Naive thymus-derived CD4-positive, alpha-beta T cell (primary cell): ENCODE measurements at regions not wholly inside any gene's neighbourhood (a gene's known extent, or its start where the extent isn't known, plus 50 kb on each side); places are given as distances from the start of the nearest gene placed in this dataset.

Source experiments
- ATAC-seq: fragments of 150-1000 bp; cut with Tn5 transposase; 2 replicates; pipeline ENCODE4 v1.10.0; 2021; ENCODE audit warnings: mild to moderate bottlenecking, moderate library complexity
- CTCF ChIA-PET: fragments of 350-600 bp; sonication (Branson Sonifier 250); formaldehyde crosslinking; loops from one replicate; lab custom pipeline; 2021; ENCODE audit warnings: antibody characterized with exemption; lab: Charles Lee
- POLR2A ChIA-PET: fragments of 350-600 bp; sonication (Branson Sonifier 250); formaldehyde crosslinking; loops from one replicate; lab custom pipeline; 2021; ENCODE audit warnings: antibody characterized with exemption, inconsistent platforms; lab: Charles Lee
- DNase-seq, 9 donors: peaks; one replicate each; pipeline versions ENCODE4 v3.0.0 to v3.0.0-alpha.2; 2020 to 2022; ENCODE audit warnings: mixed read lengths in 1 of 9
- H3K27ac ChIP-seq: one replicate; pipeline ENCODE4 v1.7.0; 2013; ENCODE audit warnings: mild to moderate bottlenecking, low read depth, low read length, moderate library complexity
- H3K27me3 ChIP-seq, 2 donors: one replicate each; pipeline ENCODE4 v1.7.0; 2013; ENCODE audit warnings: low read length in 2 of 2, mild to moderate bottlenecking in 2 of 2, moderate library complexity in 2 of 2; ENCODE audit not compliant: control insufficient read depth in 2 of 2, insufficient read depth in 2 of 2
- H3K36me3 ChIP-seq, 3 experiments: 1 replicate in 2 of 3; 2 replicates in 1 of 3; pipeline ENCODE4 v1.7.0; 2013; ENCODE audit warnings: low read length in 3 of 3, mild to moderate bottlenecking in 3 of 3, moderate library complexity in 1 of 3; ENCODE audit not compliant: insufficient read depth in 3 of 3, control insufficient read depth in 2 of 3
- H3K4me1 ChIP-seq, 2 donors: one replicate each; pipeline ENCODE4 v1.7.0; 2013; ENCODE audit warnings: low read length in 2 of 2, mild to moderate bottlenecking in 2 of 2, moderate library complexity in 1 of 2; ENCODE audit not compliant: control insufficient read depth in 2 of 2, insufficient read depth in 2 of 2
- H3K4me3 ChIP-seq: 2 replicates; pipeline ENCODE4 v1.7.0; 2013; ENCODE audit warnings: mild to moderate bottlenecking, low read length
- H3K9me3 ChIP-seq, 3 experiments: 1 replicate in 2 of 3; 2 replicates in 1 of 3; pipeline ENCODE4 v1.7.0; 2013; ENCODE audit warnings: low read length in 3 of 3; ENCODE audit not compliant: control insufficient read depth in 2 of 3
- H3K27ac Mint-ChIP-seq, 9 donors: one replicate each; pipeline ENCODE4 v1.8.0; 2020 to 2022; ENCODE audit warnings: mixed read lengths in 9 of 9, mild to moderate bottlenecking in 8 of 9, moderate library complexity in 5 of 9, inconsistent platforms in 2 of 9
- H3K27me3 Mint-ChIP-seq, 5 donors: one replicate each; pipeline ENCODE4 v1.8.0; 2021 to 2022; ENCODE audit warnings: mixed read lengths in 5 of 5, mild to moderate bottlenecking in 1 of 5
- H3K36me3 Mint-ChIP-seq, 5 donors: one replicate each; pipeline ENCODE4 v1.8.0; 2020 to 2022; ENCODE audit warnings: mixed read lengths in 5 of 5, mild to moderate bottlenecking in 3 of 5, inconsistent platforms in 1 of 5
- H3K4me1 Mint-ChIP-seq, 7 donors: one replicate each; pipeline ENCODE4 v1.8.0; 2020 to 2022; ENCODE audit warnings: mixed read lengths in 7 of 7, mild to moderate bottlenecking in 3 of 7, inconsistent platforms in 1 of 7
- H3K4me3 Mint-ChIP-seq, 10 donors: one replicate each; pipeline ENCODE4 v1.8.0; 2020 to 2022; ENCODE audit warnings: mild to moderate bottlenecking in 10 of 10, mixed read lengths in 10 of 10, moderate library complexity in 6 of 10, inconsistent platforms in 2 of 10
- H3K9me3 Mint-ChIP-seq, 11 donors: one replicate each; pipeline ENCODE4 v1.8.0; 2020 to 2022; ENCODE audit warnings: mixed read lengths in 11 of 11, mild to moderate bottlenecking in 4 of 11, inconsistent platforms in 1 of 11, moderate library complexity in 1 of 11
- intact Hi-C, 2 donors: fragments of 100-400 bp; cut with micrococcal nuclease; formaldehyde crosslinking; loops; one replicate each; pipeline ENCODE4 v1.15.1; 2023

- ChIA-PET POLR2A (no interaction called here), CTCF (no interaction called here)
- H3K9me3 ChIP-seq: peaks cover 0 to 4% (median 0%) of the 10 kb centered on the region in 3 experiments
- peaks cover 0 to 3% (median 0%) of the 10 kb centered on the region in 7 donors for H3K4me1 Mint-ChIP-seq
- no peak for DNase-seq
- H3K9me3 Mint-ChIP-seq: peaks cover 5 to 38% (median 17%) of the 10 kb centered on the region in 11 donors
- no peaks in the 10 kb centered on the region for H3K36me3 Mint-ChIP-seq
- ATAC-seq: no peak
- H3K27ac ChIP-seq: no peak overlapping the region
- intact Hi-C loops: no loop called here
- H3K36me3 ChIP-seq: no peaks in the 10 kb centered on the region
- H3K27me3 ChIP-seq: no peaks in the 10 kb centered on the region
- no peak overlapping the region for H3K27ac Mint-ChIP-seq
- no peaks in the 10 kb centered on the region for H3K4me1 ChIP-seq
- no peak overlapping the region for H3K4me3 Mint-ChIP-seq
- no peaks in the 10 kb centered on the region for H3K27me3 Mint-ChIP-seq
- no peak overlapping the region for H3K4me3 ChIP-seq
Observed at GRCh38 chr4:186891859-186892486, 168.3 kb upstream of the FAT1 start.

- H3K4me1 Mint-ChIP-seq: no peaks in the 10 kb centered on the region
- H3K4me3 Mint-ChIP-seq: no peak overlapping the region
- no peaks in the 10 kb centered on the region for H3K36me3 Mint-ChIP-seq
- no peak for ATAC-seq
- Histone ChIP-seq H3K9me3 (no peaks in the 10 kb centered on the region), H3K36me3 (no peaks in the 10 kb centered on the region), H3K27me3 (no peaks in the 10 kb centered on the region), H3K27ac (no peak overlapping the region), H3K4me3 (no peak overlapping the region), H3K4me1 (no peaks in the 10 kb centered on the region)
- ChIA-PET POLR2A (no interaction called here), CTCF (interaction anchor here (0.6 kb wide), 1 partner anchor 149 kb away, joined by 3 read pairs; no protein-coding TSS in a partner anchor)
- intact Hi-C loops: no loop called here
- H3K27me3 Mint-ChIP-seq: no peaks in the 10 kb centered on the region
- no peak overlapping the region for H3K27ac Mint-ChIP-seq
- H3K9me3 Mint-ChIP-seq: peaks cover 5 to 26% (median 19%) of the 10 kb centered on the region in 11 donors
- DNase-seq: no peak
Observed at GRCh38 chr4:186898367-186898766, 174.7 kb upstream of the FAT1 start.

GRCh38 chr4:186900232-186900900 lies 176.7 kb upstream of the FAT1 start:
- Histone ChIP-seq H3K36me3 (no peaks in the 10 kb centered on the region), H3K27ac (no peak overlapping the region), H3K9me3 (no peaks in the 10 kb centered on the region), H3K27me3 (no peaks in the 10 kb centered on the region), H3K4me1 (no peaks in the 10 kb centered on the region), H3K4me3 (no peak overlapping the region)
- CTCF ChIA-PET: no interaction called here
- ATAC-seq (no peak), DNase-seq (no peak)
- Mint-ChIP-seq H3K27ac (no peak overlapping the region), H3K9me3 (peaks cover 3 to 19% (median 12%) of the 10 kb centered on the region in 11 donors), H3K27me3 (no peaks in the 10 kb centered on the region), H3K36me3 (no peaks in the 10 kb centered on the region), H3K4me3 (no peak overlapping the region), H3K4me1 (no peaks in the 10 kb centered on the region)
- intact Hi-C loops: no loop called here
- POLR2A ChIA-PET: no interaction called here

GRCh38 chr4:186900984-186901383 lies 177.3 kb upstream of the FAT1 start:
- H3K4me1 Mint-ChIP-seq: no peaks in the 10 kb centered on the region
- ChIA-PET POLR2A (no interaction called here), CTCF (no interaction called here)
- ATAC-seq (no peak), DNase-seq (no peak)
- Histone ChIP-seq H3K4me1 (no peaks in the 10 kb centered on the region), H3K36me3 (no peaks in the 10 kb centered on the region), H3K27ac (no peak overlapping the region), H3K27me3 (no peaks in the 10 kb centered on the region), H3K4me3 (no peak overlapping the region), H3K9me3 (no peaks in the 10 kb centered on the region)
- no peak overlapping the region for H3K27ac Mint-ChIP-seq
- intact Hi-C loops: no loop called here
- no peaks in the 10 kb centered on the region for H3K27me3 Mint-ChIP-seq
- H3K4me3 Mint-ChIP-seq: no peak overlapping the region
- H3K9me3 Mint-ChIP-seq: peaks cover 3 to 21% (median 14%) of the 10 kb centered on the region in 11 donors
- no peaks in the 10 kb centered on the region for H3K36me3 Mint-ChIP-seq

- CTCF ChIA-PET: no interaction called here
- intact Hi-C loops: no loop called here
- no peaks in the 10 kb centered on the region for H3K27me3 Mint-ChIP-seq
Observed at GRCh38 chr4:186901850-186902249, 178.2 kb upstream of the FAT1 start.

GRCh38 chr4:186902361-186902760 lies 178.7 kb upstream of the FAT1 start:
- DNase-seq (no peak), ATAC-seq (no peak)
- intact Hi-C loops: no loop called here
- Histone ChIP-seq H3K9me3 (no peaks in the 10 kb centered on the region), H3K4me3 (no peak overlapping the region), H3K27me3 (no peaks in the 10 kb centered on the region), H3K36me3 (no peaks in the 10 kb centered on the region), H3K4me1 (no peaks in the 10 kb centered on the region), H3K27ac (no peak overlapping the region)
- H3K36me3 Mint-ChIP-seq: no peaks in the 10 kb centered on the region
- H3K27ac Mint-ChIP-seq: no peak overlapping the region
- H3K27me3 Mint-ChIP-seq: no peaks in the 10 kb centered on the region
- no peak overlapping the region for H3K4me3 Mint-ChIP-seq
- peaks cover 2 to 16% (median 8%) of the 10 kb centered on the region in 11 donors for H3K9me3 Mint-ChIP-seq
- ChIA-PET POLR2A (no interaction called here), CTCF (no interaction called here)
- H3K4me1 Mint-ChIP-seq: no peaks in the 10 kb centered on the region

More at GRCh38 chr4:186901850-186902249, 178.2 kb upstream of the FAT1 start:
- no peak for DNase-seq
- Mint-ChIP-seq H3K9me3 (peaks cover 1 to 16% (median 11%) of the 10 kb centered on the region in 11 donors), H3K27ac (no peak overlapping the region), H3K4me1 (no peaks in the 10 kb centered on the region), H3K4me3 (no peak overlapping the region), H3K36me3 (no peaks in the 10 kb centered on the region)
- POLR2A ChIA-PET: no interaction called here
- Histone ChIP-seq H3K4me1 (no peaks in the 10 kb centered on the region), H3K9me3 (no peaks in the 10 kb centered on the region), H3K27ac (no peak overlapping the region), H3K36me3 (no peaks in the 10 kb centered on the region), H3K4me3 (no peak overlapping the region), H3K27me3 (no peaks in the 10 kb centered on the region)
- no peak for ATAC-seq

GRCh38 chr4:186904101-186904500 lies 180.4 kb upstream of the FAT1 start:
- Mint-ChIP-seq H3K9me3 (peaks cover 5 to 12% (median 8%) of the 10 kb centered on the region in 11 donors), H3K27ac (no peak overlapping the region), H3K4me1 (no peaks in the 10 kb centered on the region), H3K27me3 (no peaks in the 10 kb centered on the region), H3K36me3 (no peaks in the 10 kb centered on the region), H3K4me3 (no peak overlapping the region)
- ATAC-seq (no peak), DNase-seq (no peak)
- H3K27ac ChIP-seq: no peak overlapping the region
- no peaks in the 10 kb centered on the region for H3K27me3 ChIP-seq
- ChIA-PET CTCF (no interaction called here), POLR2A (no interaction called here)
- no peaks in the 10 kb centered on the region for H3K9me3 ChIP-seq
- intact Hi-C loops: no loop called here
- H3K36me3 ChIP-seq: no peaks in the 10 kb centered on the region
- no peaks in the 10 kb centered on the region for H3K4me1 ChIP-seq
- no peak overlapping the region for H3K4me3 ChIP-seq
